Stimulated activated naive CD8-positive, alpha-beta T cell treated with anti-CD3 and anti-CD28 coated beads, Interleukin-15, amount 100 ng/mL, for 72 hours (primary cell): ENCODE measurements at regions not wholly inside any gene's neighbourhood (a gene's known extent, or its start where the extent isn't known, plus 50 kb on each side); places are given as distances from the start of the nearest gene placed in this dataset.
"Not testable (repeated sequence)": the region's sequence is repeated elsewhere in the genome, so short reads cannot be mapped to it uniquely, and the experiment has no call there.

Experiments
- ATAC-seq: fragments of 150-1000 bp; cut with Tn5 transposase; 2 replicates; pipeline ENCODE4 v1.10.0; 2021; ENCODE audit warnings: mild to moderate bottlenecking, moderate library complexity
- DNase-seq, 2 donors: peaks; one replicate each; pipeline ENCODE4 v3.0.0; 2021 to 2022
- H3K27ac Mint-ChIP-seq, 2 donors: one replicate each; pipeline ENCODE4 v1.8.0; 2022; ENCODE audit warnings: mild to moderate bottlenecking in 2 of 2, mixed read lengths in 2 of 2, moderate library complexity in 2 of 2
- H3K27me3 Mint-ChIP-seq: one replicate; pipeline ENCODE4 v1.8.0; 2022; ENCODE audit warnings: mixed read lengths
- H3K4me1 Mint-ChIP-seq: one replicate; pipeline ENCODE4 v1.8.0; 2022; ENCODE audit warnings: mild to moderate bottlenecking, mixed read lengths
- H3K4me3 Mint-ChIP-seq, 2 donors: one replicate each; pipeline ENCODE4 v1.8.0; 2022; ENCODE audit warnings: mild to moderate bottlenecking in 2 of 2, mixed read lengths in 2 of 2, moderate library complexity in 1 of 2
- H3K9me3 Mint-ChIP-seq, 2 donors: one replicate each; pipeline ENCODE4 v1.8.0; 2022; ENCODE audit warnings: mixed read lengths in 2 of 2

GRCh38 chrX:20686256-20686655, 419.5 kb upstream of the RPS6KA3 start:
- H3K9me3 Mint-ChIP-seq: no peaks in the 10 kb centered on the region
- no peaks in the 10 kb centered on the region for H3K4me1 Mint-ChIP-seq
- ATAC-seq (no peak), DNase-seq (no peak)
- no peak overlapping the region for H3K27ac Mint-ChIP-seq
- no peak overlapping the region for H3K4me3 Mint-ChIP-seq
- H3K27me3 Mint-ChIP-seq: peaks cover 15% of the 10 kb centered on the region

GRCh38 chrX:20685652-20686051, 418.9 kb upstream of the RPS6KA3 start:
- no peak for ATAC-seq
- Mint-ChIP-seq H3K4me3 (no peak overlapping the region), H3K4me1 (no peaks in the 10 kb centered on the region), H3K27ac (no peak overlapping the region), H3K27me3 (peaks cover 15% of the 10 kb centered on the region), H3K9me3 (no peaks in the 10 kb centered on the region)
- DNase-seq: no peak

GRCh38 chrX:20681683-20682082, 415.0 kb upstream of the RPS6KA3 start:
- H3K4me1 Mint-ChIP-seq: no peaks in the 10 kb centered on the region
- ATAC-seq: no peak
- DNase-seq: no peak
- H3K4me3 Mint-ChIP-seq: no peak overlapping the region
- no peaks in the 10 kb centered on the region for H3K9me3 Mint-ChIP-seq
- peaks cover 8% of the 10 kb centered on the region for H3K27me3 Mint-ChIP-seq
- H3K27ac Mint-ChIP-seq: no peak overlapping the region

GRCh38 chrX:20680998-20681397, 414.3 kb upstream of the RPS6KA3 start:
- Mint-ChIP-seq H3K4me3 (no peak overlapping the region), H3K27ac (no peak overlapping the region), H3K9me3 (no peaks in the 10 kb centered on the region), H3K27me3 (peaks cover 8% of the 10 kb centered on the region), H3K4me1 (no peaks in the 10 kb centered on the region)
- ATAC-seq (no peak), DNase-seq (no peak)

- H3K4me1 Mint-ChIP-seq: no peaks in the 10 kb centered on the region
- ATAC-seq (no peak), DNase-seq (no peak)
- no peaks in the 10 kb centered on the region for H3K9me3 Mint-ChIP-seq
- H3K4me3 Mint-ChIP-seq: no peak overlapping the region
- H3K27me3 Mint-ChIP-seq: no peaks in the 10 kb centered on the region
- no peak overlapping the region for H3K27ac Mint-ChIP-seq
These were observed 405.8 kb upstream of the RPS6KA3 start for GRCh38 chrX:20672476-20672875.

- not testable (repeated sequence) for ATAC-seq, H3K9me3 Mint-ChIP-seq, H3K27ac Mint-ChIP-seq, H3K4me3 Mint-ChIP-seq, H3K4me1 Mint-ChIP-seq, H3K27me3 Mint-ChIP-seq, DNase-seq
These were observed 405.0 kb upstream of the RPS6KA3 start for GRCh38 chrX:20671746-20672145.

GRCh38 chrX:20670611-20671010, 403.9 kb upstream of the RPS6KA3 start:
- Mint-ChIP-seq H3K27ac (no peak overlapping the region), H3K4me1 (no peaks in the 10 kb centered on the region), H3K27me3 (no peaks in the 10 kb centered on the region), H3K4me3 (no peak overlapping the region), H3K9me3 (no peaks in the 10 kb centered on the region)
- no peak for ATAC-seq
- DNase-seq: no peak

- Mint-ChIP-seq H3K27ac (no peak overlapping the region), H3K27me3 (peaks cover 7% of the 10 kb centered on the region), H3K4me3 (no peak overlapping the region), H3K9me3 (no peaks in the 10 kb centered on the region), H3K4me1 (no peaks in the 10 kb centered on the region)
- DNase-seq: no peak
- ATAC-seq: no peak
These were observed 401.8 kb upstream of the RPS6KA3 start for GRCh38 chrX:20668550-20668949.

GRCh38 chrX:20666331-20666730, 399.6 kb upstream of the RPS6KA3 start:
- Mint-ChIP-seq H3K27me3 (peaks cover 15% of the 10 kb centered on the region), H3K4me1 (no peaks in the 10 kb centered on the region), H3K27ac (no peak overlapping the region), H3K4me3 (no peak overlapping the region), H3K9me3 (no peaks in the 10 kb centered on the region)
- DNase-seq (no peak), ATAC-seq (no peak)

GRCh38 chrX:20665481-20665880, 398.8 kb upstream of the RPS6KA3 start:
- DNase-seq (no peak), ATAC-seq (no peak)
- Mint-ChIP-seq H3K27ac (no peak overlapping the region), H3K4me1 (no peaks in the 10 kb centered on the region), H3K9me3 (no peaks in the 10 kb centered on the region), H3K4me3 (no peak overlapping the region), H3K27me3 (peaks cover 15% of the 10 kb centered on the region)

GRCh38 chrX:20664774-20665173, 398.1 kb upstream of the RPS6KA3 start:
- no peaks in the 10 kb centered on the region for H3K9me3 Mint-ChIP-seq
- H3K27ac Mint-ChIP-seq: no peak overlapping the region
- no peak for ATAC-seq
- H3K27me3 Mint-ChIP-seq: peaks cover 15% of the 10 kb centered on the region
- H3K4me3 Mint-ChIP-seq: no peak overlapping the region
- H3K4me1 Mint-ChIP-seq: no peaks in the 10 kb centered on the region
- DNase-seq: no peak

- ATAC-seq: no peak
- no peak overlapping the region for H3K4me3 Mint-ChIP-seq
- no peak for DNase-seq
- H3K4me1 Mint-ChIP-seq: no peaks in the 10 kb centered on the region
- H3K27ac Mint-ChIP-seq: no peak overlapping the region
- no peaks in the 10 kb centered on the region for H3K9me3 Mint-ChIP-seq
- peaks cover 15% of the 10 kb centered on the region for H3K27me3 Mint-ChIP-seq
These were observed 397.4 kb upstream of the RPS6KA3 start for GRCh38 chrX:20664131-20664530.

- Mint-ChIP-seq H3K9me3 (no peaks in the 10 kb centered on the region), H3K4me1 (no peaks in the 10 kb centered on the region), H3K27ac (no peak overlapping the region), H3K27me3 (peaks cover 15% of the 10 kb centered on the region), H3K4me3 (no peak overlapping the region)
- no peak for DNase-seq
- ATAC-seq: no peak
These were observed 396.6 kb upstream of the RPS6KA3 start for GRCh38 chrX:20663336-20663735.

- Mint-ChIP-seq H3K27ac (no peak overlapping the region), H3K4me1 (no peaks in the 10 kb centered on the region), H3K9me3 (no peaks in the 10 kb centered on the region), H3K27me3 (peaks cover 5% of the 10 kb centered on the region), H3K4me3 (no peak overlapping the region)
- no peak for ATAC-seq
- no peak for DNase-seq
These were observed 390.0 kb upstream of the RPS6KA3 start for GRCh38 chrX:20656721-20657120.

- Mint-ChIP-seq H3K4me1 (no peaks in the 10 kb centered on the region), H3K9me3 (no peaks in the 10 kb centered on the region), H3K27ac (no peak overlapping the region), H3K27me3 (peaks cover 5% of the 10 kb centered on the region), H3K4me3 (no peak overlapping the region)
- ATAC-seq (no peak), DNase-seq (no peak)
These were observed 387.9 kb upstream of the RPS6KA3 start for GRCh38 chrX:20654596-20655106.

- H3K27me3 Mint-ChIP-seq: peaks cover 5% of the 10 kb centered on the region
- no peaks in the 10 kb centered on the region for H3K9me3 Mint-ChIP-seq
- H3K4me3 Mint-ChIP-seq: no peak overlapping the region
These were observed 386.4 kb upstream of the RPS6KA3 start for GRCh38 chrX:20653070-20653469.

GRCh38 chrX:20641954-20642353, 375.2 kb upstream of the RPS6KA3 start:
- no peaks in the 10 kb centered on the region for H3K4me1 Mint-ChIP-seq
- H3K27ac Mint-ChIP-seq: no peak overlapping the region
- no peak overlapping the region for H3K4me3 Mint-ChIP-seq
- no peak for ATAC-seq
- no peak for DNase-seq
- peaks cover 8% of the 10 kb centered on the region for H3K27me3 Mint-ChIP-seq
- H3K9me3 Mint-ChIP-seq: no peaks in the 10 kb centered on the region

More at GRCh38 chrX:20653070-20653469, 386.4 kb upstream of the RPS6KA3 start:
- ATAC-seq (no peak), DNase-seq (no peak)
- H3K4me1 Mint-ChIP-seq: no peaks in the 10 kb centered on the region
- H3K27ac Mint-ChIP-seq: no peak overlapping the region
